Mesendoderm (in vitro differentiated cells): ENCODE measurements at regions not wholly inside any gene's neighbourhood (a gene's known extent, or its start where the extent isn't known, plus 50 kb on each side); places are given as distances from the start of the nearest gene placed in this dataset.

Source experiments
- DNase-seq: peaks from one replicate; pipeline ENCODE4 v3.0.0; 2013
- H2AK5ac ChIP-seq: 2 replicates; pipeline ENCODE4 v1.6.1; 2013; ENCODE audit warnings: low read length, inconsistent platforms
- H2BK120ac ChIP-seq: 2 replicates; pipeline ENCODE4 v1.6.1; 2013; ENCODE audit warnings: low read depth, mild to moderate bottlenecking, low read length, moderate library complexity, mixed read lengths
- H2BK15ac ChIP-seq: replicated peaks from 2 replicates; pipeline ENCODE4 v1.6.1; 2013; ENCODE audit warnings: low read depth, mild to moderate bottlenecking, moderate library complexity
- H2BK5ac ChIP-seq: 2 replicates; pipeline ENCODE4 v1.6.1; 2013; ENCODE audit warnings: low read length, inconsistent platforms
- H3K18ac ChIP-seq: 2 replicates; pipeline ENCODE4 v1.6.1; 2013; ENCODE audit warnings: mild to moderate bottlenecking, low read length, mixed read lengths
- H3K23ac ChIP-seq: one replicate; pipeline ENCODE4 v1.6.1; 2013; ENCODE audit warnings: low read length
- H3K27ac ChIP-seq: 2 replicates; pipeline ENCODE4 v1.5.1; 2013; ENCODE audit warnings: low read depth, mild to moderate bottlenecking, inconsistent platforms, low read length, moderate library complexity
- H3K27me3 ChIP-seq: 2 replicates; pipeline ENCODE4 v1.6.1; 2013; ENCODE audit warnings: low read length, control low read depth, mild to moderate bottlenecking, inconsistent platforms; ENCODE audit not compliant: insufficient read depth, poor library complexity
- H3K36me3 ChIP-seq: 2 replicates; pipeline ENCODE4 v1.6.1; 2013; ENCODE audit warnings: low read length, inconsistent platforms; ENCODE audit not compliant: control insufficient read depth, insufficient read depth
- H3K4ac ChIP-seq: one replicate; pipeline ENCODE4 v1.6.1; 2013; ENCODE audit warnings: low read depth, mild to moderate bottlenecking, low read length, moderate library complexity
- H3K4me1 ChIP-seq: 2 replicates; pipeline ENCODE4 v1.6.1; 2013; ENCODE audit warnings: low read depth, low read length, inconsistent platforms; ENCODE audit not compliant: control insufficient read depth
- H3K4me2 ChIP-seq: 2 replicates; pipeline ENCODE4 v1.6.1; 2013; ENCODE audit warnings: low read length
- H3K4me3 ChIP-seq: 2 replicates; pipeline ENCODE4 v1.5.1; 2013; ENCODE audit warnings: mild to moderate bottlenecking, low read length
- H3K56ac ChIP-seq: one replicate; pipeline ENCODE4 v1.6.1; 2013; ENCODE audit warnings: low read length
- H3K79me1 ChIP-seq: 2 replicates; pipeline ENCODE4 v1.6.1; 2013; ENCODE audit warnings: low read length, inconsistent platforms
- H3K79me2 ChIP-seq: 2 replicates; pipeline ENCODE4 v1.6.1; 2013; ENCODE audit warnings: mild to moderate bottlenecking, low read length; ENCODE audit not compliant: control insufficient read depth, insufficient read depth
- H3K9ac ChIP-seq: 2 replicates; pipeline ENCODE4 v1.6.1; 2013; ENCODE audit warnings: low read length, inconsistent platforms
- H4K5ac ChIP-seq: one replicate; pipeline ENCODE4 v1.6.1; 2013; ENCODE audit warnings: low read length
- H4K8ac ChIP-seq: one replicate; pipeline ENCODE4 v1.6.1; 2013; ENCODE audit warnings: low read depth, mild to moderate bottlenecking, control low read depth, low read length, moderate library complexity
- whole genome bisulfite sequencing: extraction: QIAGEN DNeasy Blood & Tissue Kit; methylation state at CpG from one replicate; pipeline ENCODE4 v1.1.7; 2013; ENCODE audit warnings: low lambda C conversion rate, missing lambda C conversion rate; ENCODE audit not compliant: insufficient coverage; ENCODE audit errors: extremely low coverage; 5-methylcytosine and 5-hydroxymethylcytosine counted together

GRCh38 chr14:45743884-45744283 lies 490.9 kb upstream of the MIS18BP1 start:
- no CpG with 5 or more reads among the region's 5 CpGs for WGBS
- DNase-seq, result no peak

GRCh38 chr14:45742187-45742586 lies 489.2 kb upstream of the MIS18BP1 start:
- H3K18ac ChIP-seq, result no peak overlapping the region
- H3K27ac ChIP-seq, result no peak overlapping the region
- H3K4me1 ChIP-seq, result no peaks in the 10 kb centered on the region
- no peak overlapping the region for H3K23ac ChIP-seq
- H3K4ac ChIP-seq, result no peak overlapping the region
- no peaks in the 10 kb centered on the region for H3K27me3 ChIP-seq
- H2BK5ac ChIP-seq, result no peak overlapping the region
- no peak overlapping the region for H3K4me2 ChIP-seq
- H4K8ac ChIP-seq, result no peak overlapping the region
- no peak for DNase-seq
- H3K79me2 ChIP-seq, result no peaks in the 10 kb centered on the region
- H4K5ac ChIP-seq, result no peak overlapping the region
- no peaks in the 10 kb centered on the region for H3K79me1 ChIP-seq
- no peaks in the 10 kb centered on the region for H3K36me3 ChIP-seq
- H2BK120ac ChIP-seq, result no peak overlapping the region
- H2BK15ac ChIP-seq, result no peak overlapping the region
- no peak overlapping the region for H3K4me3 ChIP-seq
- H2AK5ac ChIP-seq, result no peak overlapping the region
- H3K56ac ChIP-seq, result no peak overlapping the region
- H3K9ac ChIP-seq, result no peak overlapping the region

More at GRCh38 chr14:45743884-45744283, 490.9 kb upstream of the MIS18BP1 start:
- no peak overlapping the region for H3K4me2 ChIP-seq
- H3K79me2 ChIP-seq, result no peaks in the 10 kb centered on the region
- no peak overlapping the region for H3K23ac ChIP-seq
- no peak overlapping the region for H3K4ac ChIP-seq
- no peak overlapping the region for H2BK5ac ChIP-seq
- no peak overlapping the region for H3K56ac ChIP-seq
- H3K27me3 ChIP-seq, result no peaks in the 10 kb centered on the region
- H3K4me1 ChIP-seq, result no peaks in the 10 kb centered on the region
- H2BK15ac ChIP-seq, result no peak overlapping the region
- H3K18ac ChIP-seq, result no peak overlapping the region
- H4K8ac ChIP-seq, result no peak overlapping the region
- no peak overlapping the region for H3K27ac ChIP-seq
- H3K79me1 ChIP-seq, result no peaks in the 10 kb centered on the region
- no peak overlapping the region for H3K9ac ChIP-seq
- H2BK120ac ChIP-seq, result no peak overlapping the region
- H2AK5ac ChIP-seq, result no peak overlapping the region
- H3K4me3 ChIP-seq, result no peak overlapping the region
- H3K36me3 ChIP-seq, result no peaks in the 10 kb centered on the region
- H4K5ac ChIP-seq, result no peak overlapping the region

GRCh38 chr14:45728434-45729225 lies 475.6 kb upstream of the MIS18BP1 start:
- no peak overlapping the region for H3K27ac ChIP-seq
- no peak overlapping the region for H2BK120ac ChIP-seq
- H3K4me3 ChIP-seq, result no peak overlapping the region
- no peaks in the 10 kb centered on the region for H3K27me3 ChIP-seq
- no peak for DNase-seq
- WGBS, result no CpG with 5 or more reads among the region's 3 CpGs
- H3K23ac ChIP-seq, result no peak overlapping the region
- no peak overlapping the region for H2BK5ac ChIP-seq
- H4K5ac ChIP-seq, result no peak overlapping the region
- H3K79me1 ChIP-seq, result no peaks in the 10 kb centered on the region
- H3K4me2 ChIP-seq, result no peak overlapping the region
- no peaks in the 10 kb centered on the region for H3K36me3 ChIP-seq
- no peak overlapping the region for H3K4ac ChIP-seq
- H3K18ac ChIP-seq, result no peak overlapping the region
- H2BK15ac ChIP-seq, result no peak overlapping the region
- H2AK5ac ChIP-seq, result no peak overlapping the region
- no peak overlapping the region for H3K9ac ChIP-seq
- no peaks in the 10 kb centered on the region for H3K4me1 ChIP-seq
- no peak overlapping the region for H4K8ac ChIP-seq
- no peaks in the 10 kb centered on the region for H3K79me2 ChIP-seq
- H3K56ac ChIP-seq, result no peak overlapping the region

- Histone ChIP-seq H3K79me1 (no peaks in the 10 kb centered on the region), H3K4me1 (no peaks in the 10 kb centered on the region), H3K4me3 (no peak overlapping the region), H2AK5ac (no peak overlapping the region), H2BK120ac (no peak overlapping the region), H3K27me3 (no peaks in the 10 kb centered on the region), H3K23ac (no peak overlapping the region), H2BK15ac (no peak overlapping the region), H3K18ac (no peak overlapping the region), H4K5ac (no peak overlapping the region), H3K27ac (no peak overlapping the region), H3K4ac (no peak overlapping the region), H3K36me3 (no peaks in the 10 kb centered on the region), H3K4me2 (no peak overlapping the region), H3K56ac (no peak overlapping the region), H2BK5ac (no peak overlapping the region), H3K79me2 (no peaks in the 10 kb centered on the region), H4K8ac (no peak overlapping the region), H3K9ac (no peak overlapping the region)
- DNase-seq, result no peak
- WGBS, result no CpG with 5 or more reads among the region's 1 CpG
Measured at GRCh38 chr14:45727133-45727532, 474.1 kb upstream of the MIS18BP1 start.

GRCh38 chr14:45721472-45721871 lies 468.5 kb upstream of the MIS18BP1 start:
- no peak overlapping the region for H3K23ac ChIP-seq
- no peak overlapping the region for H3K4ac ChIP-seq
- no peak overlapping the region for H4K5ac ChIP-seq
- no peak overlapping the region for H3K4me3 ChIP-seq
- H3K36me3 ChIP-seq, result no peaks in the 10 kb centered on the region
- no peaks in the 10 kb centered on the region for H3K79me2 ChIP-seq
- H3K79me1 ChIP-seq, result no peaks in the 10 kb centered on the region
- H3K27me3 ChIP-seq, result no peaks in the 10 kb centered on the region
- no peak overlapping the region for H3K18ac ChIP-seq
- H4K8ac ChIP-seq, result no peak overlapping the region
- no peak overlapping the region for H3K27ac ChIP-seq
- no peak overlapping the region for H3K56ac ChIP-seq
- no peak overlapping the region for H2BK15ac ChIP-seq
- no peak for DNase-seq
- no peak overlapping the region for H3K4me2 ChIP-seq
- H2BK120ac ChIP-seq, result no peak overlapping the region
- no peak overlapping the region for H3K9ac ChIP-seq
- no peaks in the 10 kb centered on the region for H3K4me1 ChIP-seq
- no peak overlapping the region for H2BK5ac ChIP-seq
- H2AK5ac ChIP-seq, result no peak overlapping the region

GRCh38 chr14:45716572-45716971 lies 463.6 kb upstream of the MIS18BP1 start:
- Histone ChIP-seq H3K36me3 (no peaks in the 10 kb centered on the region), H2BK120ac (no peak overlapping the region), H3K27ac (no peak overlapping the region), H3K56ac (no peak overlapping the region), H3K4me3 (no peak overlapping the region), H2BK15ac (no peak overlapping the region), H3K4ac (no peak overlapping the region), H4K8ac (no peak overlapping the region), H3K27me3 (no peaks in the 10 kb centered on the region), H2AK5ac (no peak overlapping the region), H3K9ac (no peak overlapping the region), H3K79me2 (no peaks in the 10 kb centered on the region), H3K4me2 (no peak overlapping the region), H4K5ac (no peak overlapping the region), H3K79me1 (no peaks in the 10 kb centered on the region), H2BK5ac (no peak overlapping the region), H3K4me1 (no peaks in the 10 kb centered on the region), H3K23ac (no peak overlapping the region), H3K18ac (no peak overlapping the region)
- no CpG with 5 or more reads among the region's 9 CpGs for WGBS
- peak; percentile 54 for DNase-seq
